ENCODE measurements at regions not wholly inside any gene's neighbourhood (a gene's known extent, or its start where the extent isn't known, plus 50 kb on each side); places are given as distances from the start of the nearest gene placed in this dataset.

GRCh38 chr1:34488080-34488708 lies 266.7 kb upstream of the GJB5 start:
- Histone ChIP-seq H3K27me3 (no peaks in the 10 kb centered on the region), H3K9me3 (replicated peaks in 1 of 3) (no peaks in the 10 kb centered on the region), H3K4me1 (replicated peaks in 1 of 2) (no peaks in the 10 kb centered on the region), H3K4me3 (no peak overlapping the region), H3K27ac (no peak overlapping the region), H3K36me3 (replicated peaks in 1 of 2) (no peaks in the 10 kb centered on the region)
- TF ChIP-seq POLR2A (IDR thresholded peaks at IDR 0.05) (no peak), CTCF (IDR thresholded peaks at IDR 0.05) (no peak)
- DNase-seq, result no peak
- intact Hi-C loops (cut with DNase I), result no loop called here

- H3K4me1 ChIP-seq (replicated peaks in 1 of 2), result no peaks in the 10 kb centered on the region
- no peak overlapping the region for H3K4me3 ChIP-seq
- H3K9me3 ChIP-seq (replicated peaks in 1 of 3), result no peaks in the 10 kb centered on the region
- DNase-seq, result peak in 6 of 7 donors; percentile 19 to 44 (median 25)
- no peak overlapping the region for H3K27ac ChIP-seq
- no peaks in the 10 kb centered on the region for H3K36me3 ChIP-seq (replicated peaks in 1 of 2)
- intact Hi-C loops (cut with DNase I), result no loop called here
- TF ChIP-seq POLR2A (IDR thresholded peaks at IDR 0.05) (no peak), CTCF (IDR thresholded peaks at IDR 0.05) (no peak)
- 12 to 23% (median 13%) methylated on average over 6 of the region's 6 CpGs for WGBS, 4 donors
- peaks cover 10% of the 10 kb centered on the region for H3K27me3 ChIP-seq
Observed at GRCh38 chr1:34500451-34500850, 254.4 kb upstream of the GJB5 start.

- no peak overlapping the region for H3K27ac ChIP-seq
- intact Hi-C loops (cut with DNase I), result no loop called here
Observed at GRCh38 chr1:34511802-34512201, 243.0 kb upstream of the GJB5 start.

GRCh38 chr1:34518146-34518699 lies 236.6 kb upstream of the GJB5 start:
- H3K9me3 ChIP-seq (replicated peaks in 1 of 3), result peaks cover 0 to 3% (median 0%) of the 10 kb centered on the region in 3 donors
- H3K27me3 ChIP-seq, result no peaks in the 10 kb centered on the region
- H3K4me3 ChIP-seq, result no peak overlapping the region
- intact Hi-C loops (cut with DNase I), result no loop called here
- H3K27ac ChIP-seq, result no peak overlapping the region
- 61 to 75% (median 70%) methylated on average over 4 of the region's 4 CpGs for WGBS, 4 donors
- TF ChIP-seq CTCF (IDR thresholded peaks at IDR 0.05) (no peak), POLR2A (IDR thresholded peaks at IDR 0.05) (no peak)
- no peaks in the 10 kb centered on the region for H3K4me1 ChIP-seq (replicated peaks in 1 of 2)
- H3K36me3 ChIP-seq (replicated peaks in 1 of 2), result no peaks in the 10 kb centered on the region
- no peak for DNase-seq

More at GRCh38 chr1:34511802-34512201, 243.0 kb upstream of the GJB5 start:
- no peak for DNase-seq
- H3K27me3 ChIP-seq, result no peaks in the 10 kb centered on the region
- peaks cover 4 to 16% (median 13%) of the 10 kb centered on the region in 3 donors for H3K9me3 ChIP-seq (replicated peaks in 1 of 3)
- H3K36me3 ChIP-seq (replicated peaks in 1 of 2), result no peaks in the 10 kb centered on the region
- H3K4me3 ChIP-seq, result no peak overlapping the region
- no peaks in the 10 kb centered on the region for H3K4me1 ChIP-seq (replicated peaks in 1 of 2)
- TF ChIP-seq CTCF (IDR thresholded peaks at IDR 0.05) (no peak), POLR2A (IDR thresholded peaks at IDR 0.05) (no peak)

All from adrenal gland (tissue), 9 donors.